Stomach (tissue), 8 donors: ENCODE measurements at regions not wholly inside any gene's neighbourhood (a gene's known extent, or its start where the extent isn't known, plus 50 kb on each side); places are given as distances from the start of the nearest gene placed in this dataset.

Experiments used
- DNase-seq, 2 donors: peaks; one replicate each; pipeline versions ENCODE4 v3.0.0 to v3.0.0-alpha.2; 2013 to 2019
- H3K27ac ChIP-seq, 5 donors: fragments of 200-600 bp in 4 of 5; sonication (generic) in 4 of 5; one replicate each; pipeline ENCODE4 v1.5.1; 2013 to 2019; ENCODE audit warnings: mild to moderate bottlenecking in 1 of 5, moderate library complexity in 1 of 5
- H3K27me3 ChIP-seq, 3 donors: fragments of 200-600 bp; sonication (generic); one replicate each; pipeline ENCODE4 v1.5.1; 2017 to 2019; ENCODE audit warnings: mixed run types in 1 of 3
- H3K36me3 ChIP-seq, 4 donors: fragments of 200-600 bp; sonication (generic); 1 replicate in 3 of 4; 2 replicates in 1 of 4; pipeline ENCODE4 v1.5.1; 2016 to 2019
- H3K4me1 ChIP-seq, 4 donors: fragments of 200-600 bp; sonication (generic); one replicate each; pipeline ENCODE4 v1.5.1; 2016 to 2019
- H3K4me3 ChIP-seq, 4 donors: fragments of 200-600 bp; sonication (generic) in 3 of 4; one replicate each; pipeline ENCODE4 v1.5.1; 2016 to 2019; ENCODE audit warnings: mild to moderate bottlenecking in 1 of 4
- H3K9me3 ChIP-seq, 4 donors: fragments of 200-600 bp; sonication (generic); one replicate each; pipeline ENCODE4 v1.5.1; 2016 to 2019
- CTCF ChIP-seq, 7 experiments: fragments of 450-650 bp in 4 of 7; fragments of 200-600 bp in 3 of 7; sonication (generic) in 3 of 7; IDR thresholded peaks; one replicate each; pipeline ENCODE4 v1.5.1; 2016 to 2019; ENCODE audit warnings: antibody characterized with exemption in 7 of 7, control low read depth in 2 of 7, mild to moderate bottlenecking in 1 of 7
- EP300 ChIP-seq: sonication (generic); formaldehyde crosslinking; IDR thresholded peaks from one replicate; pipeline ENCODE4 v1.6.1; 2017; ENCODE audit warnings: antibody characterized with exemption
- POLR2A ChIP-seq, 4 donors: fragments of 450-650 bp; IDR thresholded peaks; one replicate each; pipeline ENCODE4 v1.6.1; 2016; ENCODE audit warnings: antibody characterized with exemption in 4 of 4, control low read depth in 2 of 4, mild to moderate bottlenecking in 1 of 4, moderate library complexity in 1 of 4
- POLR2AphosphoS5 ChIP-seq, 3 donors: sonication (generic); formaldehyde crosslinking; IDR thresholded peaks; one replicate each; pipeline ENCODE4 v1.6.1; 2016; ENCODE audit warnings: antibody characterized with exemption in 3 of 3
- WGBS, 5 donors: extraction: QIAGEN DNeasy Blood & Tissue Kit in 3 of 5; methylation state at CpG; one replicate each; pipeline versions ENCODE4 v1.1.5 to v1.1.7; 2013 to 2018; 5-methylcytosine and 5-hydroxymethylcytosine counted together
- intact Hi-C: fragments of 100-400 bp; cut with DNase I; formaldehyde crosslinking; loops from one replicate; pipeline ENCODE4 v1.15.1; 2023; ENCODE audit warnings: low total_unique reads
- donor health status: healthy with polysubstance abuse.
- donor health status: Bipolar disorder and iron deficiency.
- donor health status: healthy.

GRCh38 chr21:18089786-18090185, 154.8 kb upstream of the CHODL start:
- 48 to 57% (median 57%) methylated on average over 1 of the region's 1 CpG for WGBS, 5 donors
- no peak overlapping the region for H3K27ac ChIP-seq
- H3K36me3 ChIP-seq = no peaks in the 10 kb centered on the region
- DNase-seq = no peak
- H3K4me3 ChIP-seq = no peak overlapping the region
- no peaks in the 10 kb centered on the region for H3K4me1 ChIP-seq
- H3K9me3 ChIP-seq = peaks cover 0 to 58% (median 15%) of the 10 kb centered on the region in 4 donors
- intact Hi-C loops = no loop called here
- no peak for TF ChIP-seq EP300
- TF ChIP-seq POLR2A (IDR thresholded peaks at IDR 0.05) = no peak
- no peak for TF ChIP-seq CTCF (IDR thresholded peaks at IDR 0.05)
- TF ChIP-seq POLR2AphosphoS5 (IDR thresholded peaks at IDR 0.05) = no peak
- no peaks in the 10 kb centered on the region for H3K27me3 ChIP-seq

GRCh38 chr21:18070392-18070791, 174.2 kb upstream of the CHODL start:
- no peak overlapping the region for H3K27ac ChIP-seq
- TF ChIP-seq CTCF (IDR thresholded peaks at IDR 0.05) (no peak), POLR2A (IDR thresholded peaks at IDR 0.05) (no peak), POLR2AphosphoS5 (IDR thresholded peaks at IDR 0.05) (no peak), EP300 (no peak)
- WGBS, 5 donors = 23 to 44% (median 37%) methylated on average over 4 of the region's 4 CpGs

GRCh38 chr21:18069875-18070274, 174.8 kb upstream of the CHODL start:
- intact Hi-C loops = no loop called here
- Histone ChIP-seq H3K27me3 (no peaks in the 10 kb centered on the region), H3K4me1 (no peaks in the 10 kb centered on the region), H3K27ac (no peak overlapping the region), H3K36me3 (no peaks in the 10 kb centered on the region), H3K4me3 (no peak overlapping the region), H3K9me3 (no peaks in the 10 kb centered on the region)
- no peak for TF ChIP-seq EP300
- 50 to 71% (median 58%) methylated on average over 1 of the region's 1 CpG for WGBS, 5 donors
- no peak for DNase-seq

More at GRCh38 chr21:18070392-18070791, 174.2 kb upstream of the CHODL start:
- DNase-seq = no peak
- Histone ChIP-seq H3K4me3 (no peak overlapping the region), H3K27me3 (no peaks in the 10 kb centered on the region), H3K4me1 (no peaks in the 10 kb centered on the region), H3K36me3 (no peaks in the 10 kb centered on the region), H3K9me3 (no peaks in the 10 kb centered on the region)
- intact Hi-C loops = no loop called here

- intact Hi-C loops = no loop called here
- H3K4me1 ChIP-seq = no peaks in the 10 kb centered on the region
- H3K4me3 ChIP-seq = no peak overlapping the region
- H3K9me3 ChIP-seq = peaks cover 0 to 4% (median 0%) of the 10 kb centered on the region in 4 donors
- H3K27ac ChIP-seq = no peak overlapping the region
- H3K36me3 ChIP-seq = no peaks in the 10 kb centered on the region
- no peaks in the 10 kb centered on the region for H3K27me3 ChIP-seq
- no peak for DNase-seq
- WGBS, 5 donors = 50 to 75% (median 69%) methylated on average over 1 of the region's 1 CpG
- TF ChIP-seq POLR2AphosphoS5 (IDR thresholded peaks at IDR 0.05) (no peak), EP300 (no peak), POLR2A (IDR thresholded peaks at IDR 0.05) (no peak), CTCF (IDR thresholded peaks at IDR 0.05) (no peak)
Measured at GRCh38 chr21:18060402-18060801, 184.2 kb upstream of the CHODL start.

- TF ChIP-seq POLR2AphosphoS5 (IDR thresholded peaks at IDR 0.05) (no peak), EP300 (no peak), CTCF (IDR thresholded peaks at IDR 0.05) (no peak), POLR2A (IDR thresholded peaks at IDR 0.05) (no peak)
- Histone ChIP-seq H3K27me3 (no peaks in the 10 kb centered on the region), H3K9me3 (peaks cover 0 to 4% (median 0%) of the 10 kb centered on the region in 4 donors), H3K4me1 (no peaks in the 10 kb centered on the region), H3K4me3 (no peak overlapping the region), H3K36me3 (no peaks in the 10 kb centered on the region), H3K27ac (no peak overlapping the region)
- no peak for DNase-seq
- 63 to 73% (median 64%) methylated on average over 3 of the region's 3 CpGs for WGBS, 5 donors
- intact Hi-C loops = no loop called here
Measured at GRCh38 chr21:18058731-18059398, 185.8 kb upstream of the CHODL start.
